RKO (cell line): ENCODE measurements at regions not wholly inside any gene's neighbourhood (a gene's known extent, or its start where the extent isn't known, plus 50 kb on each side); places are given as distances from the start of the nearest gene placed in this dataset.
"Not testable (repeated sequence)": the region's sequence is repeated elsewhere in the genome, so short reads cannot be mapped to it uniquely, and the experiment has no call there.

ENCODE experiments used
- DNase-seq: peaks from one replicate; pipeline ENCODE4 v3.0.0-alpha.2; 2016; ENCODE audit warnings: low spot score

DNA sequence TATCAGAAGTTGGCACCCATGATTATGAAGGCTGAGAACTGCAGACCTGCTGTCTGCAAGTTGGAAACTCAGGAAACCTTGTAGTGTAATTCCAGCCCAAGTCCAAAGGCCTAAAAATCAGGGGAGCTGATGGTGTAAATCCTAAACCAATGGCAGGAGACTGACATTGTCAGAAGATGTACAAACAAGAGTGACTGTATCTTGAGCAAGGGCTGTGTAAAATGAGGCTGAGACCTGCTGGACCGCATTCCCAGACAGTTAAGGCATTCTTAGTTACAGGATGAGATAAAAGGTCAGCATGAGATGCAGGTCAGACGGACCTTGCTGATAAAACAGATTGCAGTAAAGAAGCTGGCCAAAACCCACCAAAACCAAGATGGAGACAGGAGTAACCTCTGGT lies 147.7 kb downstream of the COG6 start:
- DNase-seq: no peak

DNA sequence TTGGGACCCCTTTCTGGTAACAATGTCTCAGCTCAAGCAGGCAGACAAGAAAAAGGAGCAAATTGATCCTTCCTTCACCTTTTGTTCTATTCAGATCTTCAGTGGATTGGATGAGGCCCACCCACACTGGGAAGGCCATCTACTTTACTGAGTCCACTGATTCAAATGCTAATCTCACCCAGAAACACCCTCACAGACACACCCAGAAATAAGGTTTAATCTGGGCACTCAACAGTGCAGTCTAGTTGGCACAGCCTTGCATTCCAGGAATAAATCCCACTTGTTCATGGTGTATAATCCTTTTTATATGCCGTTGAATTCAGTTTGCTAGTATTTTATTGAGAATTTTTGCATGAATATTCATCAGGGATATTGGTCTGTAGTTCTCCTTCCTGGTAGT lies 148.4 kb downstream of the COG6 start:
- no peak for DNase-seq

DNA sequence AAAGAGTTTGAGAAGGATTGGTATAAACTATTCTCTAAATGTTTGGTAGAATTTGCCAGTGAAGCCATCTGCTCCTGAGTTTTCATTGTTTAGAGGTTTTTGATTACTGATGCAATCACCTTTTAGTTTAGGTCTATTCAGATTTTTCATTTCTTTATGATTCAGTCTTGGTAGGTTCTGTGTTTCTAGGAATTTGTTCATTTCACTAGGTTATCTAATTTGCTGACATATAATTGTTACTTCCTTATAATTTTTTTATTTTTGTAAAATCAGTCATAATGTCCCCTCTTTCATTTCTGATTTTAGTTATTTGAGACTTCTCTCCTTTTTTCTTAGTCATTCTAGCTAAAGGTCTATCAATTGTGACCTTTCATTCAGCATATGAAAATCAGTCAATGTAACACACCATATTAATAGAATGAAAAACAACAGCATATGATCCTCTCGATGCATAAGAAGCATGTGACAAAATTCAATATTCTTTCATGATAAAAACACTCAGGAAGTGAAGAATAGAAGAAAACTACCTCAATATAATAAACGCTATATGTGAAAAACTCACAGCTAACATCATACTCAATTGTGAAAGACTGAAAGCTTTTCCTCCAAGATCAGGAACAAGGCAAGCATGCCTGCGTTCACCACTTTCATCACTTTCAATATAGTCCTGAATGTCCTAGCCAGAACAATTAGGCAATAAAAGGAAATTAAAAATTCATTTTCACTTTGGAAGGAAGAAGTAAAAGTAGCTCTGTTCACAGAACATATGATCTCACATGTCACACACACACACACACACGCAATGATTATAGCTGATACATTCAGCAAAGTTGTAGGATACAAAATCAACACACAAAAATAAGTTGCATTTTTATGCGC lies 149.1 kb downstream of the COG6 start:
- DNase-seq: no peak

DNA sequence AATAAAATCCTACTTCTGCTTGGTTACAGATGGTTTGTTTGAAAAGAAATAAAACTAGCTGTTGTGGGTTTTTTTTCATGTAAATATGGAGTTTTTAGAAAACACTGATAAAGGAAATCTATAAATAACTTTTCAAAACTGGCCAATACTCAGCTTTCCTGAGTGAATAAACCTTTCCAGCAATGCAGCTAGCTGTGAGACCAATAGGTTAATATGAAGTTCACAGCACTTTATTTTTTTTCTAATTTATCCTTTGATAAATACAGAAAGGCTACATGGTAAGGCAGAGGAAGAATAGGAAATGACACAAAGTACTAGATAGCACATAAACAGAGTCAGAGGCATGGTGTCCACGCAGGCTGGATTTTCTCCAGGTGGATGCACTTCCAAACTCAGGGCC lies 154.0 kb downstream of the COG6 start:
- DNase-seq: no peak

DNA sequence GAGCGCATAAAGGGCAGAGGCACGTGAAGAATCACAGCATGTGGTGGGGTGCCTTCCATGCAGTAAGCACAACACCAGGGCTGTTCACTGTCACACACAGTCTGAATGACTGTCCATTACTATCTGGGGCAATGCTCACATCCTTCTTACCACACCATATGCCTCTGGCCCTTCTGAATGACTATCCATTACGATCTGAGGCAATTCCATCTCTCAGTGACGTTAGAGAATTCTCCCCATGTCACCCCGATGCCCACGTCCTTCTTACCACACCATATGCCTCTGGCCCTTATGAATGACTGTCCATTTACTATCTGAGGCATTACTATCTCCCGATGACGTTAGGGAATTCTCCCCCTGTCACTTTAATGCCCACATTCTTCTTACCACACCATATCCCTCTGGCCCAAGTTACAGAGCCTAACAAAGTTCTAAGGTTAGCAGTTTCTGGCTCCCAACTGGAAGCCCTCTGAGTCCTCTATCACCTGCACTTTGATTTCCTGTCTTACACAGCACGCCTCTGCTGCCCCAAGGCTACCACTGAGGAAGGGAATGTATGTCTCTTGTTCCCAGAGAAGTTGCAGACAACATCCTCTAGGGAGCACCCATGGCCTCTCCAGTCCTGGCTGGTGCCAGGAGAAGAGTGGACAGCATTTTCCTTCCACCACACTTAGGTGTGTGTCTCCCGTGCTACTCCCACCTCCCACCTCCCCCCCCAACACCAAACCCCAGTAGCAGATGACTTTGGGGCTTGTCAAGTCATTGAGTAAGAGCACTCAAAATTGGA lies 154.8 kb downstream of the COG6 start:
- no peak for DNase-seq

- no peak for DNase-seq
These were observed 155.6 kb downstream of the COG6 start for GRCh38 chr13:39811051-39811450.

- no peak for DNase-seq
These were observed 156.2 kb downstream of the COG6 start for GRCh38 chr13:39811696-39812095.

DNA sequence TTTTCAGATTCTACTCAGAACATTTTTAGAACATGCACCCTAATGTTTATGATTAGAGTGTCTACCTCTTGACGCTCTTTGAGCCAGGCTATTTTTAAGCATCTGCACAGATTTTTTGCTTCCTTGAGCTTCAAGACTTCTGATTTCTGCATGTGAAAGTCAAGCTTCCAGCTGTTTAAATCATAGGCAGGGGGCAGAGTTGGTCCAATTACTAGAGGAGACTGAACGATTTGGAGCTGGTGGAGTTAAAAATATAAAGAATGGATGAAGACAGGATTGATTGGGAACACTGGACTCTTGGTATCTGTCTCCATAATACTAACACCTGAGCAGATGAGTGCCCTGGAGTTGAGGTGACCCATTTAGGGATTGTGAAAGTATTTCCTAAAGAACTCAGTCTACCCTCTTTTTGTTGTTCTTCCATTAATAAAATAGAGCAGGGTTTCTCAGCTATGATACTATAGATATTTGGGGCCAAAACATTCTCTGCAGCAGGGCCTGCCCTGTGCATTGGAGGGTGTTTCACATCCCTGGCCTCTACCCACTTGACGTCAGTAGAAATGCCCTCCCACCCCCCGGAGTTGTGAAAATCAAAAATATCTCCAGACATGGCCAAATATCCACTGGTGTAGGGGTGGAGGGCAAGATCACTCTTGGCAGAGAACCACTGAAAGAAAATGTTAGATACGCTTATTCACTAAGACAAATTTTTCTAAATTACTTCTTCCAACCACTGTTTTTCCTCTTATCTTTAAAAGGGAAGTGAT lies 160.1 kb downstream of the COG6 start:
- no peak for DNase-seq

GRCh38 chr13:39816936-39817335 lies 161.5 kb downstream of the COG6 start:
- no peak for DNase-seq

DNA sequence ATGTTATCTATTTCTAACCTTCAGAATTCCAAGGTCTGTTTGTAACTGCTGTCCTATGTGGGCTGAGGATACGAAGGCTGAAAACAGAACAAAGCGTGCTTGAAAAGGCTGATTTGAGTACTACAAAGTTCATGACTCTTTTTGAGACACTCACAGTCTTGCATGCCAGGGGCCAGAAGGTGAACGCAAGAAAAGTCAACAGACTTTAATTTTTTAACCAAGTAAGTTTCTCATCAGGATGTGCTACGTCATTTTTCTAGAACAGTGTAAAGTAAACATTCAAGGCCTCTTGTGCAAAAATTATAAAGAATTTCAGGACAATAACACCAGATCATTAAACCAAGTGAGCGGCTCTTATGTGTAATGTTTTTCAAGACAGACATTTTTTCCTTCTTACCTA lies 163.5 kb downstream of the COG6 start:
- no peak for DNase-seq

DNA sequence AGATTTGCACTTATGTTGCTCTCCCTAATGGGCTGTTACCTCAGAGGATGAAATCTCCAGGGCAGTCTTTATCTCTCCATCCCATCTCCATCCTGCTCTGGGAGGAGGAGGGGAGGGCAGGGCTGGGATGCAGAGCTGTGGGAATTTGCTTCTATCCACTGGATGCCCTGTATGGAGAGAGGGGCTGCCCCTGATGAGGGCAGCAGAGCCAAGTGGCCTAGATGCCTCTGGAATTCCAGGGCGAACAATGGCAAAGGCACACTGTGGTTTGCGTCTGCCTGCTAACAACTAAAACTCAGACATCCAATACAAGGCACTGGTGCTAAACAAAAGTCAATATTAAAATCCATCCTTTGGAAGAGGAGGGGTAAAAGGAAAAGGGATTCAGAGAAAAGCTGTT lies 165.1 kb downstream of the COG6 start:
- DNase-seq: no peak

DNA sequence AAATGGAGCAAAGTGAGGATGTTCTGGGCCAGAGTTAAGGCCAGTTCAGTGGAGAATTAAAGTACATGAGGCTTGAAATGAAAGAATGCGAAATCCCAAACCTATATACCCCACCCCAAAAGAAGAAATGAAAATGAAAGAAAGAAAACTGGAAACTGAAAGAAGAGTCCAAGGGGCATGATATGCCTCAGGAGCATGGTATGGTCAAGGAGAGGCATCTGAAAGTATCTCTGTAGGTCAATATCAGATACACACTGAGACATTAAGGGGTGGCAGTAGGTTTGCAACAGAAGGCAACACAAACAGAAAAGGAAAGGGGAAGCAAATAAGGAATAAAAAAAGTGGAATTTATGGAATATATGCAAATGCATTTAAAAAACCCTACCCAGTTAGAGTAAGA lies 166.5 kb downstream of the COG6 start:
- DNase-seq: no peak

GRCh38 chr13:39822437-39822836 lies 167.0 kb downstream of the COG6 start:
- DNase-seq: no peak

DNA sequence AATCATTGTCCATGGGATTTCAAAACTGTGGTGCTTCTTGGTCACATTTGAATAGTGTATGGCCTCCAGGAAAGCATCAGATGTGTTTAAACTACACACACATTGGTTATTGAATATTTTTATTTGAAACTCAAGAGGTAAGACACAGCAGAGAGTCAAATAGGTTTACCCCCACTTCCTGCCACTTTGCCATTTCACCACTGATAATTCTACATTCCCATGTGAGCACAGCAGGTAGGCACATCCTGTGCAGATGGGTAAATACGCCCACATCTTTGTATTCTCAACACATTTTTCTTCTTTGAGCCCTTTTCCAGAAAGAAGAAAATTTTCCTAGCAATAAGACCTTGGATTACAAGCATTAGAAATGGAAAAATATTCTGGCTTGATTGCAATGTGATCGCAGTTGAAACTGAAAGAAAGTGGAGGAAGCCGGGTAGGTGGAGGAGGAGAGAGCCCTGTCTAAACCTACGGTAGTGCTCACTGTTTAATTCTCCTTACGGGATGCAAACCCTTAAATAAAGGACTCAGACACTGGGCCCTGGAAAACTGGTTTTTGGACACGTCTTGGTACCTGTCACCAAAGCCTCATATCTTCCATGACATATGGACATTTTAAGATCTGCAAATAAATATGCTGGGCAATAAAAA lies 167.7 kb downstream of the COG6 start:
- no peak for DNase-seq

- no peak for DNase-seq
These were observed 170.4 kb downstream of the COG6 start for GRCh38 chr13:39825886-39826285.

DNA sequence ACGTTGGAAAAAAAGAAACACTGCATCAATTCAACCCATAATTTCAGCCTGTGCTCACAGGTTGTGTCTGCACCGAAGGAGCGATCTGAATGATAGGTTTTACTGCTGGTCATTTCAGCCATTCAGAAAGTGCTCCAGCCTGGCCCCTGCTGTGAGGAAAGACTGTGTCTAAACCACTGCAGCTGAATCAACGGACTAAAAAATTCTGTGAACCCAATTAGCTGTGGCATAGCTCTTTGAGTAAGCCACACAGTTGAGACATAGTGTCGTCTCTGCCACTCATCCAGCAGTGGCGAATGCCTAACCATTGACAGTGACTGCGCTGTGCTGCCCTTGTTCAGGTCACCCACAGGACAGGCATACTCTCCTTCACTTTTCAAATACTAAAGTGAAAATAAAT lies 179.8 kb downstream of the COG6 start:
- DNase-seq: no peak

DNA sequence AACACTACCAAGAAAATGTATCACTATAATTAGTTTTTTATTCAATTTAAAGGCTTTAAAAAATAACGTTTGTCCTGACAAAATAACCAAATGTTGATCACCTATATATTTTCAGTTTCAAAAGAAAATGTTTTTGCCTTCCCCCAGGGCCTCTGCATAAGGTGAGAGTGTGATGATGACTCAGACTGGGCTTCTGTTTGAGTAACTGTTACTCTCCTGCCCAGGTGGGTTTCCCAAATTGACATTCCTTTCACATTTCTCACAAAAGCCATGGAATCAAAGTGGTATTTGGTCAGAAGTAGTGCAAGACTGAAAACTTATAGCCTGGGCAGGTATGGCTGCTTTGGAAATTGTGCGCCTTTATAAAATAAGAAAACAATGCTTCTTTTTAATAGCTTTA lies 180.6 kb downstream of the COG6 start:
- DNase-seq: no peak

DNA sequence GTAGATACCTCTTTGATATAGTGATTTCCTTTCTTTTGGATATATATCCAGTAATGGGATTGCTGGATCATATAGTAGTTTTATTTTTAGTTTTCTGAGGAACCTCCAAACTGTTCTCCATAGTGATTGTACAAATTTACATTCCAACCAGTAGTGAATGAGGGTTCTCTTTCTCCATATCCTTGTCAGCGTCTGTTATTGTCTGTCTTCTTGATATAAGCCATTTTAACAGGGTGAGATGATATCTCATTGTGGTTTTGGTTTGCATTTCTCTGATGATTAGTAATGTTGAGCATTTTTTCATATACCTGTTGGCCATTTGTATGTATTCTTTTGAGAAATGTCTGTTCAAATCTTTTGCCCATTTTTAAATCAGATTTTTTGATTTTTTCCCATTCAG lies 182.4 kb downstream of the COG6 start:
- DNase-seq: not testable (repeated sequence)

DNA sequence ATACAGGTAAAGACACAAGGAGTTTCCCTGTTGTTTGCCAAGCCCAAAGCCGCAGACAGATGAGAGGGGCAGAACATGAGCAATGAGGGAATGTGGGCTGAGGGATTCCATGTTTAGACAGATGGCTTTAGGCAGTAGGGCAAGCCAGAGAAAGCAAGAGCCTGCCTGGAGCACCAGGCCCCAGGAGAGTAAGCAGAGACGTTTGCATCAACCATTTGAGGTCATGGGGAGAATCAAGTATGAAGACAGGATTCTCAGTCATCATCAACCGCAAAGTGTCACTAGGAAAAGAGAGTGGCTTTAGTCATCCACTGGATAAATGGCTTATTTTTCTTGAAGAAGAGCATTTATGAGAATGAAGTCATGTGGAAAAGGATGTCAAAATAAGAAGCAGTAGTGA lies 184.7 kb downstream of the COG6 start:
- no peak for DNase-seq

DNA sequence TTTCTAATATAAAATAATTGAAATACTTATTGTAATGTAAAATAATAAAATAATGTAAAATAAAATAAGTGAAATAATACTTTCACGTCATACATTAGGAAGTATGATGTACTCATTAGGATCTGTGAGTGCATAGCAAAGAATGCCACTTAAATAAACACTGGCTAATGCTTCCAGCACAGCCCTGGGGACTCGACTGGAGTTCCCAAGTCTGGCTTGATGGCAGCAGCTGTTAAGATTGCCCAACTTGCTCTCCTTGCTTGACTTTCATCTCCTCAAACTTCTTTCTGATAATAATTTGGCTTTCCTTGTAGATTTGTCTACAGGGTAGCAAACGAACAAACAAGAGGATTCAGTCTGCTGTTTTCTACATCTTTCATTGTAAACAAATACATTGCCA lies 191.9 kb downstream of the COG6 start:
- no peak for DNase-seq

- no peak for DNase-seq
These were observed 199.8 kb downstream of the COG6 start for GRCh38 chr13:39855236-39855635.

DNA sequence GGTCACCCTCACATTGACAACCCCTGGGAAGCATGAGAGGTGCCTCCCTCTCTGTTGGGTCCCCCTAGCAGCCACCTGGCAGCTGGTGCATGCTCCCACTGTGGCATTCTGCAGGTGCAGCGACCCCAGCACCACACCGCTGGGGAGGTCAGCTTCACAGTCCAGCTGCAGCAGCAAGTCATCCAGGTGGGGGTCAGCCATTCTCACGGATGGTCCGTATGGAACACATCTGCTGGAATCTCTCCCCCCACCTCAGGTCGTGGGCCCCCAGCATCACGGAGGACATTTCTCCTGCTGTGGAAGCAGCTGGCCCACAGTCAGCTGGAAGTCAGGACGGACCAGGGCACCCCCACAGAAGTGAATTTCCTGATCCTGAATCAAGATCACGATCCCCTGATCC lies 201.3 kb downstream of the COG6 start:
- DNase-seq: no peak
